Fibroblast of pulmonary artery (primary cell): ENCODE measurements at regions not wholly inside any gene's neighbourhood (a gene's known extent, or its start where the extent isn't known, plus 50 kb on each side); places are given as distances from the start of the nearest gene placed in this dataset.

Source experiments
- DNase-seq: peaks from one replicate; pipeline ENCODE4 v3.0.0-alpha.2; 2010; ENCODE audit warnings: low read depth
- H3K4me3 ChIP-seq: replicated peaks from 2 replicates; pipeline ENCODE4 v1.5.1; 2011; ENCODE audit warnings: low read depth, mild to moderate bottlenecking, control low read depth, low read length, moderate library complexity
- TF ChIP-seq, protein P1 (sequence below): IDR thresholded peaks from 2 replicates; pipeline ENCODE4 v1.5.1; 2011; ENCODE audit warnings: mild to moderate bottlenecking, control low read depth, low read length, inconsistent platforms; ENCODE audit errors: missing control alignments

DNA sequence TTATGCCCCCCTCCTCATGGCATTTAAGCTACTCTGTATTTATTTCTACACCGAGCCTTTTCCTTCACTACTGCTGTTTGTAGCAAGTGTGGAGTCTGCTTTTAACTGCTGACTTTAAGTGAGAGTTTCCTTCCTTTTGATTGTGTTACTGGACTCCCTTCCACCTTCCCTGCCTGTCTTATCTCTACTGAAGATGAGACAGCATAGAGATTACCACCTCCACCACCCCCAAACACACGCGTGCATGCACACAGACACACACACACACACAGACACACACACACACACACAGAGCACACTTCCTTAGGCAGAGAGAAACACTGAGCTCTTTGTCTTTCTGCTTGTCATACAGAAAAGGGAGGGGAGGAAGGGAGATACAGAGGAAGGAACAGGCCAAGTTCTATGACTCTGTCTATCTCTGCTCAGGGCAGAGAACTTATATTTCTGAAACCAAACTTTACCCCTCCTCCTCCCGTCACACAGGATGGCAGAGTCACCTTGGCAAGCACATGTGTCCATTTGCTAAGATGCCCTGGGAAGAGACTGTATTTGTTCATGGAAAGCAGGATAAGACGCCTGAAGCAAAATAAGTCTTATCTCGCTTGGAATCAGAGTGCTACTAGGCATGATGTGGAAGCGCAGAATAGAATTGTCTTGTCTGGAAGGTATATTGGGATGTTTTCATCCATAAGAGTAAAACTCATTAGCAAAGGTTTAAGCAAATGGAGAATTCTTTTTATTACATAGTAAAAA lies 81.8 kb upstream of the CAV2 start:
- DNase-seq = peak; percentile 52
- TF ChIP-seq, protein P1, sequence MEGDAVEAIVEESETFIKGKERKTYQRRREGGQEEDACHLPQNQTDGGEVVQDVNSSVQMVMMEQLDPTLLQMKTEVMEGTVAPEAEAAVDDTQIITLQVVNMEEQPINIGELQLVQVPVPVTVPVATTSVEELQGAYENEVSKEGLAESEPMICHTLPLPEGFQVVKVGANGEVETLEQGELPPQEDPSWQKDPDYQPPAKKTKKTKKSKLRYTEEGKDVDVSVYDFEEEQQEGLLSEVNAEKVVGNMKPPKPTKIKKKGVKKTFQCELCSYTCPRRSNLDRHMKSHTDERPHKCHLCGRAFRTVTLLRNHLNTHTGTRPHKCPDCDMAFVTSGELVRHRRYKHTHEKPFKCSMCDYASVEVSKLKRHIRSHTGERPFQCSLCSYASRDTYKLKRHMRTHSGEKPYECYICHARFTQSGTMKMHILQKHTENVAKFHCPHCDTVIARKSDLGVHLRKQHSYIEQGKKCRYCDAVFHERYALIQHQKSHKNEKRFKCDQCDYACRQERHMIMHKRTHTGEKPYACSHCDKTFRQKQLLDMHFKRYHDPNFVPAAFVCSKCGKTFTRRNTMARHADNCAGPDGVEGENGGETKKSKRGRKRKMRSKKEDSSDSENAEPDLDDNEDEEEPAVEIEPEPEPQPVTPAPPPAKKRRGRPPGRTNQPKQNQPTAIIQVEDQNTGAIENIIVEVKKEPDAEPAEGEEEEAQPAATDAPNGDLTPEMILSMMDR = no peak
- H3K4me3 ChIP-seq = no peak overlapping the region

DNA sequence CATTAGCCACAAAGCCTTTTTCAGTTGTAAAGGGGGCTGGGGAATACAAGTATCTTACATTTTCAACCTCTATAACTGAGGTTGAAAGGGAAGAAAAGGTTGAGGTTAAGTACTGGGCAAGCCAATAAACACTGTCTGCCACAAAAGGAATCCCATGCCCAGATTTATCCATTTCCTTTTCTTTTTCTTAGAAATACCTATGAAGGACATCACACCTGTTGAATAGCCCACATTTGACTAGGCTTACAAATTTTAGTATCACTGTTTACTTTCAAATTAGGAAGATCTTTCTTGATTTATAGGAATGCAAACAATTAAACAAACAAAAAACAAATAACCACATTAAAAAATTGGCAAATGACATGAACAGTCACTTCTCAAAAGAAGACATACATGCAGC lies 81.0 kb upstream of the CAV2 start:
- TF ChIP-seq, protein P1 = no peak
- DNase-seq = no peak
- H3K4me3 ChIP-seq = no peak overlapping the region

- no peak for DNase-seq
- TF ChIP-seq, protein P1 = no peak
- H3K4me3 ChIP-seq = no peak overlapping the region
Observed at GRCh38 chr7:116420003-116420402, 79.5 kb upstream of the CAV2 start.

DNA sequence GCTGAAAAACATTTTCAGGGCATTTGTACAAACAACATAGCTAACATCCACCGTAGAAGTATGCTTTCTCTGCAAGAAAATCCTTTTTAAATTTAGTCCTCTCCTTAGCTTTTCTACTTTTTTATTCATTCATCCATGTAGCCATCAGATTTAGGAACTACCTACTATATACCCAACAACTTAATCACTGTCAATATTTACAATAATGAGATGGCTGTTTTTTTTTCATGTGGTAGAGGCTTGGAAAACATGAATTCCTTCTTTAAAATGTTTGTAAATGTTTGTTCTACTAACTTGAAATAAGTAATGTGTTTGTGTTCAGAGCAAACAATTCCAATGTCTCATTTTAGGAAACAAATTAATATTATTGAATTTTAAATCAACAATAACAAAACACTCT lies 78.2 kb upstream of the CAV2 start:
- TF ChIP-seq, protein P1 = no peak
- DNase-seq = no peak
- H3K4me3 ChIP-seq = no peak overlapping the region

GRCh38 chr7:116422683-116423082 lies 76.9 kb upstream of the CAV2 start:
- no peak for DNase-seq
- no peak overlapping the region for H3K4me3 ChIP-seq
- TF ChIP-seq, protein P1 = no peak

GRCh38 chr7:116423499-116423898 lies 76.0 kb upstream of the CAV2 start:
- no peak for DNase-seq
- TF ChIP-seq, protein P1 = no peak
- H3K4me3 ChIP-seq = no peak overlapping the region

GRCh38 chr7:116425647-116426209 lies 73.8 kb upstream of the CAV2 start:
- TF ChIP-seq, protein P1 = no peak
- no peak overlapping the region for H3K4me3 ChIP-seq
- no peak for DNase-seq
